ENCODE measurements at regions not wholly inside any gene's neighbourhood (a gene's known extent, or its start where the extent isn't known, plus 50 kb on each side); places are given as distances from the start of the nearest gene placed in this dataset.
A peak's percentile ranks its signal among the peaks of the same experiment; 100 is the strongest.
"Not testable (repeated sequence)": the region's sequence is repeated elsewhere in the genome, so short reads cannot be mapped to it uniquely, and the experiment has no call there.

DNA sequence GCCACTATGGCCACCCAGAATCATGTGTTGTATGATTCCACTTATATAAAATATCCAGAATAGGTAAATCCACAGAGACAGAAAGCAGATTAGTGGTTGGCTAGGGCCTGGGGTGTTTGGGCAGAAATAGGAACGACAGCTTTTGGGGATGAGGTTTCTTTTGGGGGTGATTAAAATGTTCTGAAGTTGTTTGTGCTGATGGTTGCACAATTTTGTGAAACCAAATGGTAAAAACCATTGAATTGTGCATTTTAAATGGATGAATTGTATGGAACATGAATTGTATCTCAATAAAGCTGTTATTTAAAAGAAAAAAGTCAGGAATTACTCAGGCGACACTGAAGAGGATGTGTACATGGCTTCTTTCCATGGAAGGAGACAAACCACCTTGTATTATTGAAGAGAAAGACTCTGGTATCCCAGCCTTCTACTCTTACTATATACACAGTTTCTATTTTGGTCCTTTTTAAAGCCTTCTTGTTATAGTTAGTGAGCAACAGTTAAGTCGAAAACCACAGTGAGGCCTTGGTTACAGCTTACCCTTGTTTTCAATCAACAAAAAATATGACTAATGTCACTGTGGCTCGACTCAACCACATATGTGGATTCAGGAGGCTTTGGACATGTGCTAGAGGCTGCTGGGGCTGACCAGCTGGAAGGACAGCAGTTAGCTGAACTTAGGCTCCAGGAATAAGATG lies 57.1 kb upstream of the KMT2E start:
- peak overlapping the region; percentile 85 for H3K27ac ChIP-seq (ENCODE audit: low read length)
- H3K27me3 ChIP-seq (ENCODE audit: control insufficient read depth, insufficient read depth, low read length): no peaks in the 10 kb centered on the region
- Mint-ChIP-seq H3K4me1 (peaks cover 24 to 28% of the 10 kb centered on the region in 2 donors), H3K4me3 (peak overlapping the region; percentile 41), H3K27me3 (ENCODE audit: low read depth in 2 of 2) (no peaks in the 10 kb centered on the region), H3K9me3 (peaks cover 0 to 2% of the 10 kb centered on the region in 2 donors), H3K27ac (peak overlapping the region; percentile 97 to 100), H3K36me3 (no peaks in the 10 kb centered on the region)
- ATAC-seq (peak; percentile 80 to 90 (median 89)), DNase-seq (peak; percentile 54 to 64)
- H3K9me3 ChIP-seq (ENCODE audit: control insufficient read depth, insufficient read depth, low read length): no peaks in the 10 kb centered on the region
- TF ChIP-seq, protein P1, sequence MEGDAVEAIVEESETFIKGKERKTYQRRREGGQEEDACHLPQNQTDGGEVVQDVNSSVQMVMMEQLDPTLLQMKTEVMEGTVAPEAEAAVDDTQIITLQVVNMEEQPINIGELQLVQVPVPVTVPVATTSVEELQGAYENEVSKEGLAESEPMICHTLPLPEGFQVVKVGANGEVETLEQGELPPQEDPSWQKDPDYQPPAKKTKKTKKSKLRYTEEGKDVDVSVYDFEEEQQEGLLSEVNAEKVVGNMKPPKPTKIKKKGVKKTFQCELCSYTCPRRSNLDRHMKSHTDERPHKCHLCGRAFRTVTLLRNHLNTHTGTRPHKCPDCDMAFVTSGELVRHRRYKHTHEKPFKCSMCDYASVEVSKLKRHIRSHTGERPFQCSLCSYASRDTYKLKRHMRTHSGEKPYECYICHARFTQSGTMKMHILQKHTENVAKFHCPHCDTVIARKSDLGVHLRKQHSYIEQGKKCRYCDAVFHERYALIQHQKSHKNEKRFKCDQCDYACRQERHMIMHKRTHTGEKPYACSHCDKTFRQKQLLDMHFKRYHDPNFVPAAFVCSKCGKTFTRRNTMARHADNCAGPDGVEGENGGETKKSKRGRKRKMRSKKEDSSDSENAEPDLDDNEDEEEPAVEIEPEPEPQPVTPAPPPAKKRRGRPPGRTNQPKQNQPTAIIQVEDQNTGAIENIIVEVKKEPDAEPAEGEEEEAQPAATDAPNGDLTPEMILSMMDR (IDR thresholded peaks at IDR 0.05): no peak
- H3K4me3 ChIP-seq (ENCODE audit: low read length): no peak overlapping the region
- peaks cover 29% of the 10 kb centered on the region for H3K4me1 ChIP-seq (ENCODE audit: control insufficient read depth, insufficient read depth, low read length)
- intact Hi-C loops (cut with micrococcal nuclease): loop anchor here (1.0 to 2.0 kb wide), 3 partner anchors 12 to 56 kb away; no protein-coding TSS in a partner anchor
- no peaks in the 10 kb centered on the region for H3K36me3 ChIP-seq (ENCODE audit: control insufficient read depth, insufficient read depth, low read length)
- 13% methylated on average over 4 of the region's 4 CpGs for WGBS (ENCODE audit: insufficient coverage)

DNA sequence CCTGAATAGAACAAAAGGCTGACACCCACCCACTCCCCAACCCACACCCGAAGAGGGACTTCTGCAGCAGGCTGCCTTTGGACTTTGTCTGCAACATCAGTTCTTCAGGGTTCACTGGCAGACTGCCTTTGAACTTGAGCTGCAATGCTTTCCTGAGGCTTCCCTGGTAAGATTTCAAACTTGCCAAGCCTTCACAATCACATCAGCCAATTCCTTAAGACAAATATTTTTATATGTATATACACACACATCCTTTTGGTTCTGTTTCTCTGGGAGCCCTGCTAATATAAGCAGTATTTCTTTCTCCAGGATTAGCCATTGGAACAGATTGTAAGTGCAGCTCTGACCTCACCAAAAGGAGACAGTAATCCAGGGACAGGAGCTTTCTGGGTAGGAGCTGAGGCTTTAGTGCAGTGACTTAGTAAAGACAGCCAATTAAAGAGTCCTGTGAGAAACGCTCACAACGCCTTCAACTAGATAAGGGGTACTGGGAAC lies 55.6 kb upstream of the KMT2E start:
- peaks cover 24 to 36% of the 10 kb centered on the region in 2 donors for H3K4me1 Mint-ChIP-seq
- intact Hi-C loops (cut with micrococcal nuclease): no loop called here
- ATAC-seq: no peak
- H3K9me3 ChIP-seq (ENCODE audit: control insufficient read depth, insufficient read depth, low read length): no peaks in the 10 kb centered on the region
- H3K9me3 Mint-ChIP-seq: peaks cover 0 to 2% of the 10 kb centered on the region in 2 donors
- H3K27ac ChIP-seq (ENCODE audit: low read length): no peak overlapping the region
- peaks cover 4% of the 10 kb centered on the region for H3K36me3 ChIP-seq (ENCODE audit: control insufficient read depth, insufficient read depth, low read length)
- peaks cover 29% of the 10 kb centered on the region for H3K4me1 ChIP-seq (ENCODE audit: control insufficient read depth, insufficient read depth, low read length)
- no peaks in the 10 kb centered on the region for H3K27me3 ChIP-seq (ENCODE audit: control insufficient read depth, insufficient read depth, low read length)
- DNase-seq: no peak
- 92% methylated on average over 3 of the region's 3 CpGs for WGBS (ENCODE audit: insufficient coverage)
- H3K27ac Mint-ChIP-seq: peak overlapping the region; percentile 65 to 77
- H3K4me3 Mint-ChIP-seq: no peak overlapping the region
- no peaks in the 10 kb centered on the region for H3K36me3 Mint-ChIP-seq
- H3K4me3 ChIP-seq (ENCODE audit: low read length): no peak overlapping the region
- H3K27me3 Mint-ChIP-seq (ENCODE audit: low read depth in 2 of 2): no peaks in the 10 kb centered on the region
- TF ChIP-seq, protein P1 (IDR thresholded peaks at IDR 0.05): no peak

DNA sequence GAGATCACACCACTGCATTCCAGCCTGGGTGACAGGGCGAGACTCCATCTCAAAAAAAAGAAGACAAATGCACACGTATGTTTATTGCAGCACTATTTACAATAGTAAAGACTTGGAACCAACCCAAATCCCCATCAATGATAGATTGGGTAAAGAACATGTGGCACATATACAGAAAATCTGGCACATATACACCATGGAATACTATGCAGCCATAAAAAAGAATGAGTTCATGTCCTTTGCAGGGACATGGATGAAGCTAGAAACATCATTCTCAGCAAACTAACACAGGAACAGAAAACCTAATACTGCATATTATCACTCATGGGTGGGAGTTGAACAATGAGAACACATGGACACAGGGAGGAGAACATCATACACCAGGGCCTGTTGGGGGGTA lies 54.5 kb upstream of the KMT2E start:
- H3K4me1 Mint-ChIP-seq: peaks cover 24 to 37% of the 10 kb centered on the region in 2 donors
- 85% methylated on average over 2 of the region's 2 CpGs for WGBS (ENCODE audit: insufficient coverage)
- DNase-seq; H3K36me3 ChIP-seq (ENCODE audit: control insufficient read depth, insufficient read depth, low read length); H3K4me3 Mint-ChIP-seq; H3K9me3 ChIP-seq (ENCODE audit: control insufficient read depth, insufficient read depth, low read length); H3K9me3 Mint-ChIP-seq; H3K36me3 Mint-ChIP-seq; ATAC-seq; intact Hi-C loops (cut with micrococcal nuclease); H3K27ac ChIP-seq (ENCODE audit: low read length); H3K27me3 ChIP-seq (ENCODE audit: control insufficient read depth, insufficient read depth, low read length); H3K4me3 ChIP-seq (ENCODE audit: low read length); H3K27me3 Mint-ChIP-seq (ENCODE audit: low read depth in 2 of 2): not testable (repeated sequence)
- peak overlapping the region in 1 of 2 donors; percentile 77 for H3K27ac Mint-ChIP-seq
- H3K4me1 ChIP-seq (ENCODE audit: control insufficient read depth, insufficient read depth, low read length): peaks cover 26% of the 10 kb centered on the region

DNA sequence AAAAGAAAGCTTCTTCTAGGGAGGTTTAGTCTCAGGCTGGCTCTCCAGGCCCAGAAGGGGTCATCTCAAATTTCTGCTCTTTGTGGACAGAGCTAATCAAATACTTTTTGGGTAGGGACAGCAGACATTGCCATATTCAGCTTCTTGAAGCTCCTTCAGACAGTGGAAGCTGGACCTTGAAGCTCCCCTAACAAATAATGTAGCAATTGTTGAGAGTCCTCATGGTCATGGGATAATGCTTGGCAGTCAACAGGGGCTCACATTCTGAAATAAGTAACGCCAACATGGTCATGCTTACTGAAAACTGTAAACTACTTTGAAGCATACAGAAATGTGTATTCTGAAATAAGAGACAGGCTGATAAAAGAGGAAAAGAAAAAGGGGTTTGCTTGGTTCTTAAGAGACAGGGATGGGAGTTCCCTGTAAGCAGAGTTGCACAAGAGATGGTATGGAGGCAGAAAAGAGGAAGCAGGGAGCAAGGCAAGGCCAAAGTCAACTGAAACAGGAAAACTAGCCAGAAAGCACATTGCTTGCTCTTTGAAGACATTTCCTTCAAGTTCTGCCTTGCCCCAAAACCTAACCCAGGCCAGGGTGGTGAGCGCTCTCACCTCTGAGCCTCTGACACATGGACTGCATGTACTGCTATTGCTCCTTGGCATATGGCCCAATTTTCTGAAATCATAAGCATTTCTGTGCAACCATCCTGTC lies 53.1 kb upstream of the KMT2E start:
- Mint-ChIP-seq H3K9me3 (peaks cover 0 to 2% of the 10 kb centered on the region in 2 donors), H3K27me3 (ENCODE audit: low read depth in 2 of 2) (no peaks in the 10 kb centered on the region), H3K27ac (peak overlapping the region in 1 of 2 donors; percentile 7), H3K4me3 (no peak overlapping the region), H3K36me3 (no peaks in the 10 kb centered on the region), H3K4me1 (peaks cover 24 to 28% of the 10 kb centered on the region in 2 donors)
- intact Hi-C loops (cut with micrococcal nuclease): no loop called here
- no peak for DNase-seq
- TF ChIP-seq, protein P1 (IDR thresholded peaks at IDR 0.05): no peak
- Histone ChIP-seq H3K36me3 (ENCODE audit: control insufficient read depth, insufficient read depth, low read length) (peaks cover 6% of the 10 kb centered on the region), H3K9me3 (ENCODE audit: control insufficient read depth, insufficient read depth, low read length) (no peaks in the 10 kb centered on the region), H3K4me3 (ENCODE audit: low read length) (no peak overlapping the region), H3K27ac (ENCODE audit: low read length) (no peak overlapping the region), H3K27me3 (ENCODE audit: control insufficient read depth, insufficient read depth, low read length) (no peaks in the 10 kb centered on the region), H3K4me1 (ENCODE audit: control insufficient read depth, insufficient read depth, low read length) (peaks cover 18% of the 10 kb centered on the region)
- ATAC-seq: no peak
- WGBS (ENCODE audit: insufficient coverage): 77% methylated on average over 2 of the region's 2 CpGs

Data from natural killer cell (primary cell).